Liver (tissue), 8 donors: ENCODE measurements at regions not wholly inside any gene's neighbourhood (a gene's known extent, or its start where the extent isn't known, plus 50 kb on each side); places are given as distances from the start of the nearest gene placed in this dataset.
A peak's percentile ranks its signal among the peaks of the same experiment; 100 is the strongest.

ENCODE experiments used
- DNase-seq: peaks from one replicate; pipeline ENCODE4 v3.0.0-alpha.2; 2017; ENCODE audit warnings: low spot score
- H3K27ac ChIP-seq, 2 donors: one replicate each; pipeline ENCODE4 v1.7.0; 2013; ENCODE audit warnings: inconsistent platforms in 2 of 2, low read length in 2 of 2, control low read depth in 1 of 2, low read depth in 1 of 2, mild to moderate bottlenecking in 1 of 2
- H3K27me3 ChIP-seq, 4 donors: one replicate each; pipeline versions ENCODE4 v1.6.1 to v1.7.0; 2013; ENCODE audit warnings: low read length in 3 of 4, inconsistent platforms in 1 of 4, mild to moderate bottlenecking in 1 of 4, moderate library complexity in 1 of 4; ENCODE audit not compliant: control insufficient read depth in 4 of 4, insufficient read depth in 4 of 4
- H3K36me3 ChIP-seq, 4 donors: one replicate each; pipeline versions ENCODE4 v1.6.1 to v1.7.0; 2013; ENCODE audit warnings: low read length in 3 of 4, mild to moderate bottlenecking in 3 of 4, low read depth in 1 of 4, moderate library complexity in 1 of 4; ENCODE audit not compliant: control insufficient read depth in 4 of 4, insufficient read depth in 3 of 4
- H3K4me1 ChIP-seq, 4 donors: one replicate each; pipeline versions ENCODE4 v1.6.1 to v1.7.0; 2013; ENCODE audit warnings: low read length in 3 of 4, mild to moderate bottlenecking in 3 of 4, moderate library complexity in 1 of 4; ENCODE audit not compliant: control insufficient read depth in 4 of 4, insufficient read depth in 4 of 4
- H3K4me3 ChIP-seq, 3 donors: one replicate each; pipeline versions ENCODE4 v1.6.1 to v1.7.0; 2013; ENCODE audit warnings: low read length in 3 of 3, control low read depth in 1 of 3, low read depth in 1 of 3, mild to moderate bottlenecking in 1 of 3
- H3K9ac ChIP-seq, 2 donors: one replicate each; pipeline ENCODE4 v1.7.0; 2013; ENCODE audit warnings: low read length in 2 of 2, mild to moderate bottlenecking in 2 of 2, moderate library complexity in 2 of 2, control low read depth in 1 of 2, low read depth in 1 of 2
- H3K9me3 ChIP-seq, 4 donors: one replicate each; pipeline versions ENCODE4 v1.6.1 to v1.7.0; 2013; ENCODE audit warnings: low read length in 3 of 4; ENCODE audit not compliant: control insufficient read depth in 4 of 4
- ATF3 ChIP-seq: IDR thresholded peaks from 2 replicates; pipeline ENCODE4 v1.6.1; 2016; ENCODE audit warnings: antibody characterized with exemption
- CTCF ChIP-seq: fragments of 150-350 bp; IDR thresholded peaks from 2 replicates; pipeline ENCODE4 v1.5.1; 2017; ENCODE audit warnings: improper control_type of control experiment, low read depth, low read length; ENCODE audit not compliant: missing input control
- EGR1 ChIP-seq, 2 donors: IDR thresholded peaks; 2 replicates each; pipeline ENCODE4 v1.6.1; 2016 to 2018; ENCODE audit warnings: antibody characterized with exemption in 2 of 2, low read depth in 2 of 2
- FOXA1 ChIP-seq: IDR thresholded peaks from 2 replicates; pipeline ENCODE4 v1.6.1; 2016; ENCODE audit warnings: antibody characterized with exemption
- FOXA2 ChIP-seq: IDR thresholded peaks from 2 replicates; pipeline ENCODE4 v1.6.1; 2016; ENCODE audit warnings: antibody characterized with exemption
- GABPA ChIP-seq, 2 donors: IDR thresholded peaks in 1 of 2; conservative IDR thresholded peaks in 1 of 2; 2 replicates each; pipeline ENCODE4 v1.6.1; 2016; ENCODE audit warnings: antibody characterized with exemption in 2 of 2, mild to moderate bottlenecking in 1 of 2, moderate library complexity in 1 of 2
- HNF4A ChIP-seq, 2 donors: conservative IDR thresholded peaks; 2 replicates each; pipeline ENCODE4 v1.6.1; 2016; ENCODE audit warnings: antibody characterized with exemption in 2 of 2, mild to moderate bottlenecking in 2 of 2
- HNF4G ChIP-seq: IDR thresholded peaks from 2 replicates; pipeline ENCODE4 v1.6.1; 2016; ENCODE audit warnings: antibody characterized with exemption
- JUND ChIP-seq, 2 donors: IDR thresholded peaks; 2 replicates each; pipeline ENCODE4 v1.6.1; 2016; ENCODE audit warnings: antibody characterized with exemption in 2 of 2
- MAX ChIP-seq: IDR thresholded peaks from 2 replicates; pipeline ENCODE4 v1.6.1; 2016; ENCODE audit warnings: antibody characterized with exemption
- NR2F2 ChIP-seq: IDR thresholded peaks from 2 replicates; pipeline ENCODE4 v1.6.1; 2016; ENCODE audit warnings: antibody characterized with exemption
- RAD21 ChIP-seq, 2 donors: IDR thresholded peaks; 2 replicates each; pipeline ENCODE4 v1.6.1; 2016; ENCODE audit warnings: antibody characterized with exemption in 2 of 2, mild to moderate bottlenecking in 2 of 2
- RXRA ChIP-seq, 2 donors: IDR thresholded peaks; 2 replicates each; pipeline ENCODE4 v1.6.1; 2017 to 2018; ENCODE audit warnings: antibody characterized with exemption in 2 of 2, mild to moderate bottlenecking in 1 of 2
- SP1 ChIP-seq: IDR thresholded peaks from 2 replicates; pipeline ENCODE4 v1.6.1; 2018; ENCODE audit warnings: antibody characterized with exemption, mild to moderate bottlenecking
- TAF1 ChIP-seq: conservative IDR thresholded peaks from 2 replicates; pipeline ENCODE4 v1.6.1; 2016; ENCODE audit warnings: antibody characterized with exemption, mild to moderate bottlenecking
- YY1 ChIP-seq: IDR thresholded peaks from 2 replicates; pipeline ENCODE4 v1.6.1; 2016; ENCODE audit warnings: antibody characterized with exemption, mild to moderate bottlenecking
- ZBTB33 ChIP-seq: IDR thresholded peaks from 2 replicates; pipeline ENCODE4 v1.6.1; 2016; ENCODE audit warnings: antibody characterized with exemption
- WGBS: extraction: QIAGEN DNeasy Blood & Tissue Kit; methylation state at CpG from one replicate; pipeline ENCODE4 v1.1.7; 2013; 5-methylcytosine and 5-hydroxymethylcytosine counted together
- donor health status: healthy.
- donor health status: healthy.
- donor health status: healthy.
- donor health status: healthy.
- donor health status: healthy.

- no peak for DNase-seq
- Histone ChIP-seq H3K9me3 (no peaks in the 10 kb centered on the region), H3K27ac (no peak overlapping the region), H3K9ac (no peak overlapping the region), H3K36me3 (no peaks in the 10 kb centered on the region), H3K4me1 (peaks cover 4 to 16% (median 12%) of the 10 kb centered on the region in 4 donors), H3K4me3 (no peak overlapping the region), H3K27me3 (no peaks in the 10 kb centered on the region)
- TF ChIP-seq NR2F2 (no peak), FOXA2 (no peak), RXRA (IDR thresholded peaks at IDR 0.05) (no peak), SP1 (no peak), EGR1 (IDR thresholded peaks at IDR 0.05; ENCODE audit: low read depth in 2 of 2) (no peak)
- WGBS, result 75% methylated on average over 16 of the region's 16 CpGs
Observed at GRCh38 chr2:120596191-120596811, 139.4 kb upstream of the GLI2 start.

GRCh38 chr2:120596990-120597594 is 138.6 kb upstream of the GLI2 start:
- peaks cover 4 to 16% (median 12%) of the 10 kb centered on the region in 4 donors for H3K4me1 ChIP-seq
- no peaks in the 10 kb centered on the region for H3K36me3 ChIP-seq
- H3K4me3 ChIP-seq, result no peak overlapping the region
- H3K27ac ChIP-seq, result no peak overlapping the region
- no peaks in the 10 kb centered on the region for H3K9me3 ChIP-seq
- H3K27me3 ChIP-seq, result no peaks in the 10 kb centered on the region
- no peak for DNase-seq
- TF ChIP-seq MAX (no peak), JUND (IDR thresholded peaks at IDR 0.05) (no peak), NR2F2 (peak; percentile 84), EGR1 (IDR thresholded peaks at IDR 0.05; ENCODE audit: low read depth in 2 of 2) (no peak), HNF4A (conservative IDR thresholded peaks at IDR 0.05) (peak in 1 of 2 donors; percentile 28), GABPA (IDR thresholded peaks at IDR 0.05 in 1 of 2, conservative IDR thresholded peaks at IDR 0.05 in 1 of 2) (no peak), TAF1 (no peak), FOXA2 (peak; percentile 8), RAD21 (IDR thresholded peaks at IDR 0.05) (peak in 1 of 2 donors; percentile 52), RXRA (IDR thresholded peaks at IDR 0.05) (peak; percentile 8 to 58), YY1 (no peak), SP1 (peak; percentile 65)
- no peak overlapping the region for H3K9ac ChIP-seq
- 37% methylated on average over 12 of the region's 12 CpGs for WGBS

GRCh38 chr2:120597595-120598193 is 138.0 kb upstream of the GLI2 start:
- no peak for DNase-seq
- H3K4me3 ChIP-seq, result no peak overlapping the region
- no peaks in the 10 kb centered on the region for H3K27me3 ChIP-seq
- H3K9me3 ChIP-seq, result no peaks in the 10 kb centered on the region
- peaks cover 4 to 16% (median 12%) of the 10 kb centered on the region in 4 donors for H3K4me1 ChIP-seq
- H3K9ac ChIP-seq, result no peak overlapping the region
- 92% methylated on average over 19 of the region's 19 CpGs for WGBS
- H3K36me3 ChIP-seq, result no peaks in the 10 kb centered on the region
- H3K27ac ChIP-seq, result no peak overlapping the region
- TF ChIP-seq JUND (IDR thresholded peaks at IDR 0.05) (no peak), FOXA1 (no peak), YY1 (no peak), SP1 (no peak), CTCF (no peak), ZBTB33 (no peak), MAX (no peak), TAF1 (no peak), RXRA (IDR thresholded peaks at IDR 0.05) (no peak), GABPA (IDR thresholded peaks at IDR 0.05 in 1 of 2, conservative IDR thresholded peaks at IDR 0.05 in 1 of 2) (no peak), EGR1 (IDR thresholded peaks at IDR 0.05; ENCODE audit: low read depth in 2 of 2) (no peak), FOXA2 (no peak), HNF4G (no peak), ATF3 (no peak), HNF4A (conservative IDR thresholded peaks at IDR 0.05) (no peak), NR2F2 (no peak)
